DMS53 treated with DMSO at 0.1 percent for 48 hours (cell line): ENCODE measurements at regions not wholly inside any gene's neighbourhood (a gene's known extent, or its start where the extent isn't known, plus 50 kb on each side); places are given as distances from the start of the nearest gene placed in this dataset.
A peak's percentile ranks its signal among the peaks of the same experiment; 100 is the strongest.

Experiments used
- DNase-seq: peaks from one replicate; lab custom pipeline; 2025; ENCODE audit not compliant: unreplicated experiment; lab: John Stamatoyannopoulos, UW

DNA sequence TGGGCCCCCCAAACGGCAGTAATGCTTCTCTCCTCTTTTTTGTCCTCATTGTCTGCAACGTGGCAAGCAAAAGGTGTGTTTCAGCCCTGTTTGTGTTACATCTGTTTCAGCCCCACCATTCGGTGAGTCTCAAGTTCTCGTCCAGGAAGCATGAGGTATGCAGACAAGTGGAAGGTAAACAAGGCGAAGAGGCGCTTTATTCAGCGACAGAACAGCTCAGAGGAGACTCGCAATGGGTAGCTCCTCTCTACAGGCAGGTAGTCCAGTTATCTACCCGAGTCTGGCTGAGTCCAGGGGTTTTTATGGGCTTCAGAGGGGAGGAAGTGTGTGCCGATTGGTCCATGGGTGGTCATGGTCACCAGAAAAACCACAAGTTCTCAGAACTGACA, 733.4 kb upstream of the CDH7 start:
- peak; percentile 93 for DNase-seq

DNA sequence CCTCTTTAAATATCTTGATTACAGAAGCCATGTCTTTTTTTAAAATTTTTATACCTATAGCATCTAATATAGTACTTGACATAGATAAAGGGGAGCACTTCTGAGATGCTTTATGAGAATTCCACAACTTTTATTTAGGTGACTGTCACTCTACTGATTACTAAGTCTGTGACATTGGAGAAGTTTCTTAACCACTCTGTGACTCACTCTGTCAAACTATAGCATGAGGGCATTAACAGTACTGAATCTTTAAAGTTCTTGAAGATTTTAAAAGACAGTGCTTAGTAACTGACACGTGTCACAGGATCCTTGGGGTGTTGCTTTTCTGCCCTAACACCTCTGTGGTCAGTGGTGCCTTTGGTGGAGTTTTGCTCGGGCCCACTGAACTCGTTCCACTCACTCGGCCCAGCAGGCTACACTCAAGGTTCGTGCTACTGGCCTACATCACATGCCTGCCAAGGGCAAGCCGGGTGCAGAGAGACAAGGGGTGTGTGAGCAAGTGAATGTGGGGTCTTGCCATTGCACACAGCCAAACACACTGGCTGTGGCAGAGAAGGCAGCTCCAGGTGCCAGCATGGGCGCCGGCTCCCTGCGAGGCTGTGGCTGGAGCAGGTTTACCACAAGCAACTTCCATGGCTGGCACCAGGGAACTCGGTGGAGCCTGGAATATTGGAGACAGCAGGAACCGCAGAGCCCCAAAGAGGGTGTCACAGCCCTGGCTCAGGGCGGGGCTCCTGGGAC, 734.0 kb upstream of the CDH7 start:
- no peak for DNase-seq

- DNase-seq = peak; percentile 17
These were observed 756.4 kb upstream of the CDH7 start for GRCh38 chr18:64994370-64994769.

DNA sequence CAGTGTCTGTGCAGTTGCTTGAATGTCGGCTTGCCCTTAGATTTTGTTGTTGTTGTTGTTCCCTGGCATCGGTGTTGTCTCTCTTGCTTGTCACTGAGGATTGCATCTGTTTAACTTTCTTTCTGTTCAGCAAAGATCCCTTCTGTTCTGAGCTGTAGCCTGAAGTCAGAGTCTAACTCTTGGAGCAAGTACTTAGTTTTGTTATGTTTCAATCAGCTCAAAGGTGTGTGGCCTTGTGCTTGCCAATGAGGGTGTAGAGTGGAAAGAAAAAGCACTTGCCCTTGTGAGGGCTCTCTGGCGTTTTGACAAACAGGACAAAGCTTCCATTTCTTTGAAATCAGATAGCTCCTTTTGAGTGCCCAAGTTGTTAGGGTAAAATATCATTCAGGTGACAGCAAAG, 757.1 kb upstream of the CDH7 start:
- DNase-seq = peak; percentile 13

- no peak for DNase-seq
These were observed 758.2 kb upstream of the CDH7 start for GRCh38 chr18:64992654-64993053.

DNA sequence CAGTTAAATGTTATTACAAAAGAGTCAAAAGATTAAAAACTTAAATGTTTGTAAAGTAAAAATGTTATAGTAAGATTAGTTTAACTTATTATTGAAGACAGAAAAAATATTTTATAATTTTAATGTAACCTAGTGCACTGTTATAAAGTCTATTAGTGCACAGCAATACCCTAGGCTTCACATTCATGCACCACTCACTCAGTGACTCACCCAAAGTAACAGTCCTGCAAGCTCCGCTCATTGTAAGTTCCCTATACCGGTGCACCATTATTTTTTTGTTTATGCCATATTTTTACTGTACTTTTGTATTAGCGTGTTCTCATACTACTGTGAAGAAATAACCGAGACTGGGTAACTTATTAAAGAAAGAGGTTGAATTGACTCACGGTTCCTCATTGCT, 759.7 kb upstream of the CDH7 start:
- DNase-seq = no peak

DNA sequence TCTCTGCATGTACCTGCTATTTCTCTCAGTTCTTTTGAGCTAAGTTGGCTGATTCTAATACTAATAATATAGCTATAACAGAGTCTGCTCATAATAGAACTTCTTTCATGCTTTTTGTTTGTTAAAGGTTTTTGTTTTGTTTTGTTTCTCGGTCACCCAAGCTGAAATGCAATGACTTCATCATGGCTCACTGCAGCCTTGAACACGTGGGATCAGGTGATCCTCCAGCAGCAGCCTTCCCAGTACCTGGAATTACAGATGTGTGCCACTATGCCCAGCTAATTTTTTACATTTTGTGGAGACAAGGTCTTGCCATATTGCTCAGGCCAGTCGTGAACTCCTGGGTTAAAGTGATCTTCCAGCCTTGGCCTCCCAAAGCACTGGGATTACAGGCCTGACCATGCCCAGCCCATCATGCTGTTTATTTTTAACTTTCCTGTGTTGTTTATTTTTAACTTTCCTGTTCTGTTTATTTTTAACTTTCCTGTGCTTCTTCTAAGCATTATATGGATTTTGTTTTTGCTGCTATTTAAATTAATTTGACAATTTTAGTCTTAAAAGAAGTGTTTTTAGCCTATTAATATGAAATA, 763.8 kb upstream of the CDH7 start:
- no peak for DNase-seq

DNA sequence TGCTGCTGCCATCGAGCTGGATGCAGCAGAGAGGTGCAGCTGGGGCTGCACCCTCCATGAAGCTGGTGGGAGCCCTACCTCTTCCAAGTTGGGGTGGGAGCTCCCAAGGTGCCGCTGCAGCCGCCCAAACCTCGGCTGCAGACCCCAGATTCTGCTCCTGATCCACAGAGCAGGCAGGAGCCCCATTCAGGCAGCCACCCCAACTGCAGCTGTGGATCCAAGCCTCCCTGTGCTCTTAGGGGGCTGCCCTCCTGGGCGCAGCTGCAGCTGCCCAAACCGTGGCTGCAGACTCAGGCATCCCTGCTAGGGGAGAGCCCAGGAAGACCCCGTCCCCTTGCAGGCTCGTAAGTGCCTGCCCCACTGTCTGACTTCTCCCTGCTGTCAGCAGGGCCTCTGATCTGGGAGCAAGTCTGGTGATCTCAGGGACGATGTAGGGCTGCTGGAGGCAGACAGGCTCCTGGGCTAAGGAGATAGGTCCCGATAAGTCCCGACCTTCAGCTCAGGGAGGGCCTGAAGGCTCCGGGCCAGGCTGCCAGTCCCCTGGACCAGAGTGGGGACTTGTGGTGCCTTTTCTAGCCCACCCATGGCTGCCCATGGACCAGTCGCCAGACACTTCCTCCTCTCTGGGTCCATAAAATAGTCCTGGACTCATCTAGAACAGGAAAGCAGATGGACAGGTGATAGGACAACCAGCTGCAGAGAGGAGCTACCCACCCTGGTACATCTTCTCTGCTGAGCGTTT, 767.1 kb upstream of the CDH7 start:
- DNase-seq = no peak

- DNase-seq = peak; percentile 32
These were observed 768.3 kb upstream of the CDH7 start for GRCh38 chr18:64982414-64983055.

GRCh38 chr18:64981915-64982314, 768.9 kb upstream of the CDH7 start:
- DNase-seq = peak; percentile 15

DNA sequence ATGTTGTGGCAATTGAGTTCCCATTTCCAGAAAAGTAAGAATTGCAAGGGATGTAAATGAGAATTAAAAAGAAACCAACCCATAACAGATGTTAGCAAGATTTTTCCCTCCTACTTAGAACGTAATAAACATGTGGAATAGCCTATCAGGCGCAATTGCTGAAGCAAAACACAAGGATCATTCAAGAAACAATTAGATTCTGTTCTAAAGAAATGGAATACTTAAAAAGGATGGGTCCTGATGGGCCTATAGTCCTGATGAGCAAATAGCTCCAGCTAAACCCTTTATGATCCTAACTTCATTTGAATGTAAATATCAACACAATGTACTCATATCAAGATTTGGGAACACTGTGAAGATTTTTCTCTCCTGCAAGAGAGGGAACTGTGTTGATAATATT, 771.0 kb upstream of the CDH7 start:
- no peak for DNase-seq

- no peak for DNase-seq
These were observed 776.3 kb upstream of the CDH7 start for GRCh38 chr18:64974391-64975125.

- no peak for DNase-seq
These were observed 778.3 kb upstream of the CDH7 start for GRCh38 chr18:64972545-64972944.

- peak; percentile 36 for DNase-seq
These were observed 784.1 kb upstream of the CDH7 start for GRCh38 chr18:64966667-64967066.

DNA sequence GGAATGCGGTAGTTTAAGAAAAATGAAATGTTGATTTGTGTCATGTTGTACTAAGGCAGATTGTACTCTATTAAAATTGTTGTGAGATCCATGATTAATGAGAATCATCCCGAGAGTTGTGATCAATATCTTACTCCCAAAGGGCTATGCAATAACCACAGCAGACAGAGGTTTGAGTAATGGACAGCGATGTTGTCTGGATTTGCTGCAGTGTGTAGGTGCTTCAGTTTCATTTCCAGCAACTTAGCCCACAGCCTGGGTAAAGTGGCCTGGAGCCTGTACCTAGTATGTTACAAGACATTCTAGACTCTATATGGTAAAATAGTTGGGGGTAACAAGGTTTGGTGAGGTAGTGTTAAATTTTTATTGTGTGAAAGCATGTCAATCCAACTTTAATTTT, 794.3 kb upstream of the CDH7 start:
- DNase-seq = no peak

GRCh38 chr18:64949885-64950284, 800.9 kb upstream of the CDH7 start:
- DNase-seq = no peak

- DNase-seq = no peak
These were observed 787.8 kb upstream of the LINC00305 start for GRCh38 chr18:64936671-64937070.

DNA sequence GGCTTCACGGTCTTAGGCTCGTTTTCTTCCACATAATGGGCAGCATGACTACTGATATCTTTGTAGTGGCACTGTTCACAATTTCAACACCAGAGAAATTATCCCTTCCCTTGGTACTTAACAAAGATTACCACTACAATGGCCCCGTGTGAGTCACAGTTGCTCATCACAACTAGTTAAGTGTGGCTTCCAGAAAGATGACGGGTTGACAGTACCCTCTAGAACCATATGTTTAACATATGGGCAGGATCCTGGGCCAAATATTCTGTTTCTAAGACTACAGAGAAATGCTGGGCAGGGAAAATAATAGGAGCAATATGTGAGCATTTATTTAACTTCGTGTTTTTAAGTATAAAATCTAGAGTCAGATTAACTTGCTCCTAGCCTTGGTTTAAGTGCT, 780.1 kb upstream of the LINC00305 start:
- DNase-seq = peak; percentile 7

DNA sequence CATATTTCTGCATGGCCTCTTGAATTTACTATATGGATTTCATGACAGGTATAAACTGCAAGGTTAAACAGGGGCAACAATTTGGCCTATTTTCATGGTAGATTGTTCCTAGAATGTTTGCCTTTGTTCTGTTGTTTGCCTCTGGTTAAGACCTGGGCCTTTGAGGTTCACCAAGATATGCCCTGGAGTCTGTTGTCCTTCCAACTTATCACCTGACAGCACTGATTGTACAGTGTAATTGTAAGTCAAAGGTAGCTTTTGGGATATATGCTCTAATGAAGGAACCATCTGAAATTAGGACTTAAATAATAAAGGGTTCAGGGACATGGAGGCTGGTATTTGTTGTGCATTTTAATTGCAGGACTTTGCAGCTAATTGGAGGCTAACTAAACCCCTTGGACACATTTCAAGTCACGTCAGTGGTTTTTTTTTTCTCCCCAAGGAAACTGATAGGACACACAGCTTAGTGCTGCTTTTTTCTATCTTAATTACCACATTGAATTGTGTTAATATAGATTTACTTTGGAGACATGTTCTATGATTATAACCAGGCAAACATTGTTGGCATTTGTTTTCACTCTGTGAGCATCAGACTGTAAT, 771.2 kb upstream of the LINC00305 start:
- DNase-seq = no peak

DNA sequence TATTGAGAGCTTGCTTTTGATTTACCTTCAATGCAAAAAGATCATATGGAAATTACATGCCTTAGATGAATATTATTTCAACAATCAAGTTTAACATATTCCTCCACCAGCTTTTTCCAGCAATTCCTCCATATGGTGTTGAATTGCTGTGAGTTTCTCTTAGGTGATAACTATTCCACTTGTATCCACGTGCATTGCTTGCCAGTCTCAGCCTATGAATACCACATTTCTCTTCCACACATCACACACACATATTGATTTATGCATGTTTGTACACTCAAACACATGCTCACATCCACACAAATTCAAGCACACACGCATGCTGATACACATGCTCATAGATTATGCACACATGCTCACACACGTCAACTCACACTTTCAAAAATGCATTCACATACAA, 770.0 kb upstream of the LINC00305 start:
- no peak for DNase-seq

- DNase-seq = no peak
These were observed 744.5 kb upstream of the LINC00305 start for GRCh38 chr18:64893349-64893748.
